AG04450 (cell line): ENCODE measurements at regions not wholly inside any gene's neighbourhood (a gene's known extent, or its start where the extent isn't known, plus 50 kb on each side); places are given as distances from the start of the nearest gene placed in this dataset.

Source experiments
- CTCF ChIA-PET: fragments of 300-600, 350-600 bp; formaldehyde crosslinking; extraction: SDS; loops from one replicate; lab custom pipeline; 2022; ENCODE audit warnings: antibody characterized with exemption, inconsistent platforms; lab: Charles Lee
- POLR2A ChIA-PET: fragments of 350-600 bp; formaldehyde crosslinking; extraction: SDS; loops from one replicate; lab custom pipeline; 2021; ENCODE audit warnings: antibody characterized with exemption, inconsistent platforms; lab: Yijun Ruan, JAX
- DNase-seq: peaks from one replicate; pipeline ENCODE4 v3.0.0-alpha.2; 2011; ENCODE audit warnings: low read depth, low spot score
- H3K27ac ChIP-seq: one replicate; pipeline ENCODE4 v1.5.1; 2012; ENCODE audit warnings: low read depth, low read length, control low read depth
- H3K27me3 ChIP-seq: one replicate; pipeline ENCODE4 v1.6.0; 2012; ENCODE audit warnings: low read length; ENCODE audit not compliant: control insufficient read depth, insufficient read depth
- H3K4me3 ChIP-seq: 2 replicates; pipeline ENCODE4 v1.5.1; 2011; ENCODE audit warnings: mild to moderate bottlenecking, low read depth, low read length, control low read depth
- H3K9me3 ChIP-seq: 2 replicates; pipeline ENCODE4 v1.5.1; 2012; ENCODE audit warnings: low read length; ENCODE audit not compliant: control insufficient read depth, insufficient read depth
- TF ChIP-seq, protein P1 (sequence below): IDR thresholded peaks from 2 replicates; pipeline ENCODE4 v1.5.1; 2011; ENCODE audit warnings: low read depth, low read length, control low read depth, inconsistent platforms

DNA sequence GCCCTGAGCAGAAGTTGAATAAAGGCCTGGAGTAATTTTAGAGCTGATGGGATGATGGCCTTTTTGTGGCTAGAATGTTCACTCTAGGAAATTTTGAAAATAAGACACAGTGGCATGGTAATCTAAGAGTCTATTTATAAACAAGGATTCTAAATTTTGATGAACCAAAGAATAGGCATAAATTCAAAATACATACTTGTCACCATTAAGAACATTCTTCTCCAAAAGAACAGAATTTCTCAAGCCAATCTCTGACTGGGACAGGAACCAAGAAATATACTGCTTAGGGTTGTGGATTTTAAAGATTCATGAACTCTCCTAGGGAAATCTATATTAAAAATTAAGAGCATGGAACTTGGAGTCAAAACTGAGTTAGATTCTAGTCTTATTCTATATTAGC is 98.2 kb upstream of the SETBP1 start:
- ChIA-PET CTCF (no interaction called here), POLR2A (no interaction called here)
- TF ChIP-seq, protein P1, sequence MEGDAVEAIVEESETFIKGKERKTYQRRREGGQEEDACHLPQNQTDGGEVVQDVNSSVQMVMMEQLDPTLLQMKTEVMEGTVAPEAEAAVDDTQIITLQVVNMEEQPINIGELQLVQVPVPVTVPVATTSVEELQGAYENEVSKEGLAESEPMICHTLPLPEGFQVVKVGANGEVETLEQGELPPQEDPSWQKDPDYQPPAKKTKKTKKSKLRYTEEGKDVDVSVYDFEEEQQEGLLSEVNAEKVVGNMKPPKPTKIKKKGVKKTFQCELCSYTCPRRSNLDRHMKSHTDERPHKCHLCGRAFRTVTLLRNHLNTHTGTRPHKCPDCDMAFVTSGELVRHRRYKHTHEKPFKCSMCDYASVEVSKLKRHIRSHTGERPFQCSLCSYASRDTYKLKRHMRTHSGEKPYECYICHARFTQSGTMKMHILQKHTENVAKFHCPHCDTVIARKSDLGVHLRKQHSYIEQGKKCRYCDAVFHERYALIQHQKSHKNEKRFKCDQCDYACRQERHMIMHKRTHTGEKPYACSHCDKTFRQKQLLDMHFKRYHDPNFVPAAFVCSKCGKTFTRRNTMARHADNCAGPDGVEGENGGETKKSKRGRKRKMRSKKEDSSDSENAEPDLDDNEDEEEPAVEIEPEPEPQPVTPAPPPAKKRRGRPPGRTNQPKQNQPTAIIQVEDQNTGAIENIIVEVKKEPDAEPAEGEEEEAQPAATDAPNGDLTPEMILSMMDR = no peak
- Histone ChIP-seq H3K27ac (no peak overlapping the region), H3K27me3 (no peaks in the 10 kb centered on the region), H3K4me3 (no peak overlapping the region), H3K9me3 (no peaks in the 10 kb centered on the region)
- no peak for DNase-seq

DNA sequence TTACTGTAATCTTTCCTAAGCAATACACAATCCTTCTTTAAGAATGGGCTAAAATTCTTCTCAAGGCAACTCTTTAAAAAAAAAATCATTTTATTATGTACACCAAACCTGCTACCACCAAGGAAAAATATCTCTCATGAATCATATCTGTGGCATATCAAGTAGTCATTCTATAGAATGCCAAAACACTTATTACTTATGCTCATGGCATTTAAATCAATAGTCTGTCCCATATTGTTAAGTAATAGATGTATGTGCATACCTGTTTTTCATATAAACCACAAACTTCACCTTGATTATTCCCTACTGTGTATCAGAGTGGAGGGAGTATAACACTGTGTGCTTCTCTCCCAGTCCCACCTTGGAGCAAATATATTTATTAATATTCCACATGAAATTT is 95.8 kb upstream of the SETBP1 start:
- no peak for DNase-seq
- Histone ChIP-seq H3K27ac (no peak overlapping the region), H3K4me3 (no peak overlapping the region), H3K9me3 (no peaks in the 10 kb centered on the region), H3K27me3 (no peaks in the 10 kb centered on the region)
- ChIA-PET POLR2A (no interaction called here), CTCF (no interaction called here)
- TF ChIP-seq, protein P1 = no peak

DNA sequence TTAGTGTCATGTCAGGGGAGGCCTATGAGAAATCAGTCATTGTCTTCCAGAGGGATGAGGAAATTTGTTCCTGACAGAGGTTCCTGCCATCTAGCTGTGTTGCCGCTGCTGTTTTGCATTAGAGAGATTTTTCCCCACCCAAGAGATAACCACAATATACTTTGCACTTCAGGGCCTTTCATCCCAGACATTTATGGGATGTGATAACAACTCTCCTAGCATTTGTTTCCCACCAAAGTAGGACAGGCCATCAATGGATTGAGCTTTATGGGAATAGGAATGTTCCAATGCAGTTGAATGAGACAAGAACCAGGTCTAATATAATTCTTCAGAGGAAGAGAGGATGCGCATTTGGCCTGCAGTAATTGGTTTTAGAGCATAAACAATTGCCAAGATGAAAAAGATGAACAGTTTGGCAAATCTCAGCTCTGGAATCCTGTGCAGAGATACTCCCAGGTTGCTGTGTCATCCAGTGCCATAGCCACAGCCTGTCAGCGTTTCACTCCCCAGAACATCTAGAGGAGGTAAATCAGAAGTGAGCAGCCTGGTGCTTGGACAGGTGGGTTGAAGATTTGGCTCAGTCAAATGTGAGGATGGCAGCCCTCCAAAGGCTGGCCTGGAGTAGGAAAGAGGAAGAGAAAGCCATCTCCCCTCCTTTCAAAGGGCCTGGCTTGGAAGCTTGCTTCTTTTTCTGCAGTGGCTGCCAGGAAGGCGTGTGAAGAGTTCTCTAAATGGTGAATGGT is 93.7 kb upstream of the SETBP1 start:
- CTCF ChIA-PET = no interaction called here

DNA sequence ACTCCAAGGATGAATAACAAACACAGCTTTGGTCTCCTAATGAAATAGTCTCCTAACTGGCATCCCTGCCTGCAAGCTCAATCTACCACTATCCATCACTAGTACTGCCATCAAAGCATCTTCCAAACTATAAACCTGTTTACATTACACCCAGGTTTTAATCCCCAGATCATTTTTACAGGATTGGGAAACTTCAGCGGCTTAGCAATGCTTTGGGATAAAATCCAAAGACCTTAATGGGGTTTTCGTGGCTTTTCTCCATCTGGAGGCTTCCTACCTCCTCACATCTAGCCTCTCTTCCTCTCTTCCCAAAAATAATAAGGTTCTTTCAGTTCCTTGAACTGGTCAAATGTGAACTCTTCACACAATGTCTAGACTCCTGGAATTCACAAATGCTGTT is 92.2 kb upstream of the SETBP1 start:
- TF ChIP-seq, protein P1 = no peak
- ChIA-PET POLR2A (no interaction called here), CTCF (interaction anchor here (2.0 kb wide), 1 partner anchor 9 kb away, joined by 10 read pairs; no protein-coding TSS in a partner anchor)
- no peak overlapping the region for H3K4me3 ChIP-seq
- no peak for DNase-seq
- H3K27me3 ChIP-seq = no peaks in the 10 kb centered on the region
- no peaks in the 10 kb centered on the region for H3K9me3 ChIP-seq
- H3K27ac ChIP-seq = no peak overlapping the region

More for the DNA sequence above, 93.7 kb upstream of the SETBP1 start:
- no peak for DNase-seq
- POLR2A ChIA-PET = no interaction called here
- Histone ChIP-seq H3K27me3 (no peaks in the 10 kb centered on the region), H3K4me3 (no peak overlapping the region), H3K9me3 (no peaks in the 10 kb centered on the region), H3K27ac (no peak overlapping the region)
- TF ChIP-seq, protein P1 = no peak

DNA sequence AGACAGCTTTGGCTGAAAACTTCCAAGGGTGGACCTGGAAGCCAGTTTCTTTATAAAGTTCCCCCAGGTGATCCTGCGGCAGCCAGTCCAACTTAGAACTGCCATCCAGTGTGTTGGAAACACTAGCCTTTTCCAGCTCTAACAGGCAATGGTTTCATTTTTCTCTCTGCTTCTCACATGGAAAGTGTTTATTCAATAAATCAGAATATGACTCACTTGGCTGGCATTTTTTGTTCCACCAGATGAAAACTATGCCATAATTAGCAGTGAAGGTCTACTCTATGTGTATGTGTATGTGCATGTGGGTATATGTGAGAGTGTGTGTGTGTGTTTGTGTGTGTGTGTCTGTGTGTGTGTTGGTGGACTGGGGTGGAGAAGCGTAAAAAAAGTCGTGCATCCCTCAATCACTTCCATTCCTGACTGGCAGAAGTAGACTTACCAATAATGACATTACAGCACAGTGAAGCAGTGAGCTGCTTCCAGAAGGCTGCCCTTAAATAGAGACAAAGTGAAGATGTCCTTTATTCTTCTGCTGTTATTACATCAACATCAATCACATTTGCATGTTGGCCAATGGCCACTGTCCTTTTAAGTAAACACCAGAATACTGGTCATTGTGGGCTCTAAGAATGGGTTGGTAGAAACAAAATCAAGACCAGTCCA is 90.9 kb upstream of the SETBP1 start:
- ChIA-PET POLR2A (no interaction called here), CTCF (interaction anchor here (2.0 kb wide), 1 partner anchor 11 kb away, joined by 10 read pairs; no protein-coding TSS in a partner anchor)
- Histone ChIP-seq H3K27me3 (no peaks in the 10 kb centered on the region), H3K27ac (no peak overlapping the region), H3K9me3 (no peaks in the 10 kb centered on the region), H3K4me3 (no peak overlapping the region)
- DNase-seq = no peak
- TF ChIP-seq, protein P1 = no peak
